ENCODE measurements at regions not wholly inside any gene's neighbourhood (a gene's known extent, or its start where the extent isn't known, plus 50 kb on each side); places are given as distances from the start of the nearest gene placed in this dataset.
"Not testable (repeated sequence)": the region's sequence is repeated elsewhere in the genome, so short reads cannot be mapped to it uniquely, and the experiment has no call there.

DNA sequence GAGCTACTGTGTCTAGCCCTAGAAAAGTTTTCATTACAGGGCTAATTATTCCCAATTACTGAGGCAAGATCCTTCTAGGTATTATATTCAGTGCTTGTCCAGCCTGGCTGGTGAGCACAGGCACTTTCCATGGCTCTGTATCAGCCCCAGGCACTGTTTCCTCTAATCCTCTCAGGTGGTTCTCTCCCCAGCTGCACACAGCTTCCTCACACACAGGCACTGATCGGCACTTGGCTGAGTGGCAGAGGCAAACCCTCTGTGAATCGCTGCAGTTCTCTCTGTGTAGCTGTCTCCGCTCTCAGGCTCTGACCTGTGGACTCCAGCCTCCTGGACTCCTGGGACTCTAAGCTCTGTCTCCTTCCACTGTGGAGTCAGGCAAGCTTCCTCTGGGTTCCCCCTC, 318.1 kb downstream of the KLF13 start:
- not testable (repeated sequence) for H3K27me3 ChIP-seq (ENCODE audit: control insufficient read depth, insufficient read depth, low read length, poor library complexity, severe bottlenecking); H3K36me3 ChIP-seq (ENCODE audit: control insufficient read depth, insufficient read depth, low read length); H3K4me3 ChIP-seq (ENCODE audit: low read length); H3K27ac Mint-ChIP-seq; H3K36me3 Mint-ChIP-seq (ENCODE audit: low read depth); H3K27me3 Mint-ChIP-seq (ENCODE audit: insufficient read depth); H3K27ac ChIP-seq (ENCODE audit: low read depth, low read length); H3K9ac ChIP-seq (ENCODE audit: extremely low read depth, low read length, poor library complexity, severe bottlenecking); H3K4me3 Mint-ChIP-seq; H3K9me3 ChIP-seq (ENCODE audit: control insufficient read depth, low read length); H3K4me1 ChIP-seq (ENCODE audit: control insufficient read depth, insufficient read depth, low read length); DNase-seq; H3K4me1 Mint-ChIP-seq; H3K9me3 Mint-ChIP-seq
- WGBS, 2 experiments (ENCODE audit: insufficient coverage in 1 of 2, insufficient read length in 1 of 2): 86 to 100% methylated on average over 2 to 3 of the region's 3 CpGs

DNA sequence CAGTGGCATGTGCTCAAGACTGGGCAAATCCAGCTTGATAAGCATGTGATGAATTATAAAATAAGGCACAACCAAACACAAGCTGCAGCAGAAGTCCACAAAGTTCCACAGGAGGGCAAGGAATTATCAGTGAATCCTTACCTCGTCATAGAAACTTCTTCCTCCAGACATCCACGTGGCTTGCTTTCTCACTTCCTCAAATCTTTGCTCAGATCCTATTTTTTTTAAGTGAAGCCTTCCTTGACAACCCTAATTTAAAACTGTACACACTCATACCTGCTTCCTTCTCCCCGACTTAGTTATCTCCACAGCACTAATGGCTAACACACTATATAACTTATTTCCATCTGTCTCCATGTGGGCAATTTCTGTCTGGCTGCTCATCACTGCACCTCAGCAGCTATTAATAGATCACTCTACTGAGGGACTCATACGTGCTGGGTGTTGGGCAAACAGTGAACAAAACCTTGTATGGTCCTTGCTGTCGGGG, 320.7 kb downstream of the KLF13 start:
- H3K27ac Mint-ChIP-seq; DNase-seq; H3K27me3 Mint-ChIP-seq (ENCODE audit: insufficient read depth); H3K9me3 Mint-ChIP-seq; H3K27me3 ChIP-seq (ENCODE audit: control insufficient read depth, insufficient read depth, low read length, poor library complexity, severe bottlenecking); H3K36me3 ChIP-seq (ENCODE audit: control insufficient read depth, insufficient read depth, low read length); H3K9me3 ChIP-seq (ENCODE audit: control insufficient read depth, low read length); H3K36me3 Mint-ChIP-seq (ENCODE audit: low read depth); H3K4me1 ChIP-seq (ENCODE audit: control insufficient read depth, insufficient read depth, low read length); H3K4me3 ChIP-seq (ENCODE audit: low read length); H3K4me3 Mint-ChIP-seq; H3K27ac ChIP-seq (ENCODE audit: low read depth, low read length); H3K9ac ChIP-seq (ENCODE audit: extremely low read depth, low read length, poor library complexity, severe bottlenecking); H3K4me1 Mint-ChIP-seq: not testable (repeated sequence)
- 89 to 96% methylated on average over 2 to 3 of the region's 5 CpGs for WGBS, 2 experiments (ENCODE audit: insufficient coverage in 1 of 2, insufficient read length in 1 of 2)

DNA sequence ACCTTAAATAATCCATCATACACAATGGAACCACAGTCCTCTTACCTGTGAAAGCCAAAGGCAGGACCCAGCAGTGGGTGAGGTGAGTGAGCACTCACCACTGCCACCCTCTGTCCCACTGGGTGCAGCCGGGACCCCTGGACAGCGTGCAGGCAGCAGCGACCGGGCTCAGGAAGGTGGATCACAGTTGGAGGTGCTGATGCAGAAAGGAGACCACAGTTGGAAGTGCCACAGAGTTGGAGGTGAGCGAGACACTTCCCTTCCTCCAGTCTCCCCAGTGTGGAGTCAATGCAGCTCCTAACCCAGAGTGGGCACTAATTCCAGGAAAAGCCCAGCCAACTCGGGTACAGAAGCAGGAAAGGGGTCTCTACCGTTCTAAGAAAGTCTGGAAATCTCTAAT, 323.0 kb downstream of the KLF13 start:
- H3K4me3 ChIP-seq (ENCODE audit: low read length); H3K27ac ChIP-seq (ENCODE audit: low read depth, low read length); H3K27ac Mint-ChIP-seq; H3K36me3 ChIP-seq (ENCODE audit: control insufficient read depth, insufficient read depth, low read length); H3K27me3 ChIP-seq (ENCODE audit: control insufficient read depth, insufficient read depth, low read length, poor library complexity, severe bottlenecking); H3K4me1 Mint-ChIP-seq; H3K4me3 Mint-ChIP-seq; H3K36me3 Mint-ChIP-seq (ENCODE audit: low read depth); H3K9ac ChIP-seq (ENCODE audit: extremely low read depth, low read length, poor library complexity, severe bottlenecking); H3K27me3 Mint-ChIP-seq (ENCODE audit: insufficient read depth); H3K9me3 Mint-ChIP-seq; H3K4me1 ChIP-seq (ENCODE audit: control insufficient read depth, insufficient read depth, low read length); DNase-seq; H3K9me3 ChIP-seq (ENCODE audit: control insufficient read depth, low read length): not testable (repeated sequence)
- WGBS, 2 experiments (ENCODE audit: insufficient coverage in 1 of 2, insufficient read length in 1 of 2): 85% methylated on average over 6 of the region's 7 CpGs; no CpG with 5 or more reads in 1 of the 2 experiments

DNA sequence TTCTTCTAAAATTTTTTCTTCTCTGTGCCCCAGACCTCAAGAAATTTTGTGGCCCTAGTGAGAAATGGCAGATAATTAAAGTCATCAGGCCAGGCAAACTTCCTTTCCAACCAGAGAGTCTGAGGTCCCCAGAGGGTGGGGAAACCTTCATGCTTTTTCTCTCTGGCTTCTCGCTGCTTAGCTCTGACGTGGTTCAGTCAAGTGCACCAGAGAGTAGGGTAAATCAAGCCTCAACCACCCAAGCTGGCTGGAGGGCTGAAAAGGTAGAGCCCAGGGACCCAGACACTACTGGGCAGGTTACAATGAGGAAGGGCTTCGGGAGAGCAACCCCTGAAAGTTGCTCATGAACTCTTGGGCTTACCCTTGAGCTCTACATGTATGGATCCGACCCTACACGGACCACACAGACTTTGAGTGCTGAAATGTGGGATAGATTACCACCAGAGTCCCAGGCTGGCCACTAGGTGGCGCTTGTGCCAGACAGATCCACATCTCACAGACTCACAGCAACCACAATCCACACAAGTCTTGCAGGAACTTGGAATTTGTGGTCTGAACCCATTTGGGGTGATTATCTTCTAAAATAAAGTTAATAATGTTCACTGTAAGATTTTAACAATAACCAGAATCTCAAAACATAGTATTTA, 323.5 kb downstream of the KLF13 start:
- H3K27me3 Mint-ChIP-seq (ENCODE audit: insufficient read depth); H3K36me3 Mint-ChIP-seq (ENCODE audit: low read depth); DNase-seq; H3K4me1 ChIP-seq (ENCODE audit: control insufficient read depth, insufficient read depth, low read length); H3K9ac ChIP-seq (ENCODE audit: extremely low read depth, low read length, poor library complexity, severe bottlenecking); H3K9me3 Mint-ChIP-seq; H3K4me3 Mint-ChIP-seq; H3K9me3 ChIP-seq (ENCODE audit: control insufficient read depth, low read length); H3K36me3 ChIP-seq (ENCODE audit: control insufficient read depth, insufficient read depth, low read length); H3K4me1 Mint-ChIP-seq; H3K27ac ChIP-seq (ENCODE audit: low read depth, low read length); H3K27me3 ChIP-seq (ENCODE audit: control insufficient read depth, insufficient read depth, low read length, poor library complexity, severe bottlenecking); H3K27ac Mint-ChIP-seq; H3K4me3 ChIP-seq (ENCODE audit: low read length): not testable (repeated sequence)
- WGBS, 2 experiments (ENCODE audit: insufficient coverage in 1 of 2, insufficient read length in 1 of 2): no CpG with 5 or more reads among the region's 6 CpGs
- TF ChIP-seq, protein P1, sequence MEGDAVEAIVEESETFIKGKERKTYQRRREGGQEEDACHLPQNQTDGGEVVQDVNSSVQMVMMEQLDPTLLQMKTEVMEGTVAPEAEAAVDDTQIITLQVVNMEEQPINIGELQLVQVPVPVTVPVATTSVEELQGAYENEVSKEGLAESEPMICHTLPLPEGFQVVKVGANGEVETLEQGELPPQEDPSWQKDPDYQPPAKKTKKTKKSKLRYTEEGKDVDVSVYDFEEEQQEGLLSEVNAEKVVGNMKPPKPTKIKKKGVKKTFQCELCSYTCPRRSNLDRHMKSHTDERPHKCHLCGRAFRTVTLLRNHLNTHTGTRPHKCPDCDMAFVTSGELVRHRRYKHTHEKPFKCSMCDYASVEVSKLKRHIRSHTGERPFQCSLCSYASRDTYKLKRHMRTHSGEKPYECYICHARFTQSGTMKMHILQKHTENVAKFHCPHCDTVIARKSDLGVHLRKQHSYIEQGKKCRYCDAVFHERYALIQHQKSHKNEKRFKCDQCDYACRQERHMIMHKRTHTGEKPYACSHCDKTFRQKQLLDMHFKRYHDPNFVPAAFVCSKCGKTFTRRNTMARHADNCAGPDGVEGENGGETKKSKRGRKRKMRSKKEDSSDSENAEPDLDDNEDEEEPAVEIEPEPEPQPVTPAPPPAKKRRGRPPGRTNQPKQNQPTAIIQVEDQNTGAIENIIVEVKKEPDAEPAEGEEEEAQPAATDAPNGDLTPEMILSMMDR (conservative IDR thresholded peaks at IDR 0.05): peak; percentile 50

DNA sequence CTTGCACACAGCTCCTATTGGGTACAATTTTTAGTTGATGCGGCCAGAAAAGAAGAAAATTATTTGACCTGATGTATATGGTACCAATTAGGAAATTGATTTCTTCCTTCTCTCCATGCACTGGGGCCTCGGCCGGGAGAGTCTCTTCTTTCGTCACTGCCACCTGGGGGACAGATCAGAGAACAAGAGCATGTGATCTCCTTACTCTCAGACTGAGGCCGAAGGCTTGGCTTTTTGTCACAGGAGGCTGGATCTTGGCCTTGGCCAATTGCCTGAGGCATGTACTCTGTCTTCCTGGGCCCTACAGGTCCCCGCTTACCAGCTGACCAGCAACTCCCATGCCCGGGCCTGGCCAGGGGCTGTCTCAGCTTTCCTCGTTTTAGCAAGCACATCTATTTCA, 330.3 kb downstream of the KLF13 start:
- not testable (repeated sequence) for H3K9me3 ChIP-seq (ENCODE audit: control insufficient read depth, low read length); H3K27me3 ChIP-seq (ENCODE audit: control insufficient read depth, insufficient read depth, low read length, poor library complexity, severe bottlenecking); H3K36me3 Mint-ChIP-seq (ENCODE audit: low read depth); H3K4me3 Mint-ChIP-seq; DNase-seq; H3K9me3 Mint-ChIP-seq; H3K9ac ChIP-seq (ENCODE audit: extremely low read depth, low read length, poor library complexity, severe bottlenecking); H3K27ac ChIP-seq (ENCODE audit: low read depth, low read length); H3K27ac Mint-ChIP-seq; H3K36me3 ChIP-seq (ENCODE audit: control insufficient read depth, insufficient read depth, low read length); H3K4me1 ChIP-seq (ENCODE audit: control insufficient read depth, insufficient read depth, low read length); H3K27me3 Mint-ChIP-seq (ENCODE audit: insufficient read depth); H3K4me1 Mint-ChIP-seq; H3K4me3 ChIP-seq (ENCODE audit: low read length)
- WGBS, 2 experiments (ENCODE audit: insufficient coverage in 1 of 2, insufficient read length in 1 of 2): 71 to 80% methylated on average over 1 to 5 of the region's 8 CpGs

Data from endodermal cell (in vitro differentiated cells).